PFSK-1 (cell line): ENCODE measurements at regions not wholly inside any gene's neighbourhood (a gene's known extent, or its start where the extent isn't known, plus 50 kb on each side); places are given as distances from the start of the nearest gene placed in this dataset.

Source experiments
- FOXP2 ChIP-seq: optimal IDR thresholded peaks from 2 replicates; pipeline ENCODE3; 2011; ENCODE audit warnings: borderline replicate concordance, control low read depth, inconsistent platforms; ENCODE audit not compliant: insufficient read depth; ENCODE audit errors: extremely low read length, extremely low read depth
- POLR2AphosphoS5 ChIP-seq: IDR thresholded peaks from 2 replicates; pipeline ENCODE4 v1.6.1; 2012; ENCODE audit warnings: low read depth, mild to moderate bottlenecking, control low read depth, low read length, moderate library complexity
- SIN3A ChIP-seq: IDR thresholded peaks from 2 replicates; pipeline ENCODE4 v1.6.1; 2012; ENCODE audit warnings: mild to moderate bottlenecking, low read length, moderate library complexity, borderline replicate concordance; ENCODE audit not compliant: insufficient read depth
- TAF1 ChIP-seq: IDR thresholded peaks from 2 replicates; pipeline ENCODE4 v1.6.1; 2012; ENCODE audit warnings: low read length, control low read depth, borderline replicate concordance; ENCODE audit not compliant: insufficient read depth
- TF ChIP-seq, protein P1 (sequence below), 2 experiments: IDR thresholded peaks; 2 replicates each; pipeline versions ENCODE4 v1.6.1 to v1.8.0; 2011 to 2012; ENCODE audit warnings: low read depth in 2 of 2, low read length in 2 of 2, control low read depth in 1 of 2, inconsistent platforms in 1 of 2, mild to moderate bottlenecking in 1 of 2, moderate library complexity in 1 of 2; ENCODE audit not compliant: insufficient read depth in 1 of 2

DNA sequence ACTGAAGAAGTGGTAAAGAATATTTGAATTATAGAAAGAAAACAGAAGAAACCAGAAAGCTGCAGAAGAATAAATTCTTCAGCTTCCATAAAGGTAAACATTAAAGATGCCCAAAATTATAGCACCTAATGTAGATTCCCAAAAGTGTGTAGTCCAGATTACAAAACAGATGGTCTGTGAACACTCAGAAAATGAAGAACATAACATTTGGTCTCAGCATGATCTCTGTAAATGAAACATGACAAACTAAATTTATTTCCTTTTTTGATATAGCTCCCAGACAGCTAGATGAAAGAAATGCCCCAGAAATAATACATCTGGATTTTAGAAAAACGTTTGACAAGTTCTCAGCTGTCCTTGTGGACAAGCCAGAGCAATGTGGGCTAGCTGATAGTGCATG, 794.2 kb upstream of the NXPH2 start:
- no peak for TF ChIP-seq TAF1
- no peak for TF ChIP-seq FOXP2
- no peak for TF ChIP-seq POLR2AphosphoS5
- TF ChIP-seq, protein P1, sequence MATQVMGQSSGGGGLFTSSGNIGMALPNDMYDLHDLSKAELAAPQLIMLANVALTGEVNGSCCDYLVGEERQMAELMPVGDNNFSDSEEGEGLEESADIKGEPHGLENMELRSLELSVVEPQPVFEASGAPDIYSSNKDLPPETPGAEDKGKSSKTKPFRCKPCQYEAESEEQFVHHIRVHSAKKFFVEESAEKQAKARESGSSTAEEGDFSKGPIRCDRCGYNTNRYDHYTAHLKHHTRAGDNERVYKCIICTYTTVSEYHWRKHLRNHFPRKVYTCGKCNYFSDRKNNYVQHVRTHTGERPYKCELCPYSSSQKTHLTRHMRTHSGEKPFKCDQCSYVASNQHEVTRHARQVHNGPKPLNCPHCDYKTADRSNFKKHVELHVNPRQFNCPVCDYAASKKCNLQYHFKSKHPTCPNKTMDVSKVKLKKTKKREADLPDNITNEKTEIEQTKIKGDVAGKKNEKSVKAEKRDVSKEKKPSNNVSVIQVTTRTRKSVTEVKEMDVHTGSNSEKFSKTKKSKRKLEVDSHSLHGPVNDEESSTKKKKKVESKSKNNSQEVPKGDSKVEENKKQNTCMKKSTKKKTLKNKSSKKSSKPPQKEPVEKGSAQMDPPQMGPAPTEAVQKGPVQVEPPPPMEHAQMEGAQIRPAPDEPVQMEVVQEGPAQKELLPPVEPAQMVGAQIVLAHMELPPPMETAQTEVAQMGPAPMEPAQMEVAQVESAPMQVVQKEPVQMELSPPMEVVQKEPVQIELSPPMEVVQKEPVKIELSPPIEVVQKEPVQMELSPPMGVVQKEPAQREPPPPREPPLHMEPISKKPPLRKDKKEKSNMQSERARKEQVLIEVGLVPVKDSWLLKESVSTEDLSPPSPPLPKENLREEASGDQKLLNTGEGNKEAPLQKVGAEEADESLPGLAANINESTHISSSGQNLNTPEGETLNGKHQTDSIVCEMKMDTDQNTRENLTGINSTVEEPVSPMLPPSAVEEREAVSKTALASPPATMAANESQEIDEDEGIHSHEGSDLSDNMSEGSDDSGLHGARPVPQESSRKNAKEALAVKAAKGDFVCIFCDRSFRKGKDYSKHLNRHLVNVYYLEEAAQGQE (IDR thresholded peaks at IDR 0.05; ENCODE audit: insufficient read depth in 1 of 2, low read depth in 2 of 2, low read length in 2 of 2) = no peak
- TF ChIP-seq SIN3A = no peak
